Aorta (tissue), 5 donors: ENCODE measurements at regions not wholly inside any gene's neighbourhood (a gene's known extent, or its start where the extent isn't known, plus 50 kb on each side); places are given as distances from the start of the nearest gene placed in this dataset.
A peak's percentile ranks its signal among the peaks of the same experiment; 100 is the strongest.
"Not testable (repeated sequence)": the region's sequence is repeated elsewhere in the genome, so short reads cannot be mapped to it uniquely, and the experiment has no call there.

ENCODE experiments used
- ATAC-seq: fragments of 200-7000 bp; cut with Tn5 transposase; one replicate; pipeline ENCODE4 v1.9.1; 2022; ENCODE audit warnings: moderate library complexity; ENCODE audit not compliant: low FRiP score
- DNase-seq, 2 donors: peaks; one replicate each; pipeline ENCODE4 v3.0.0-alpha.2; 2020
- H3K27ac ChIP-seq, 2 donors: one replicate each; pipeline ENCODE4 v1.5.1; 2013; ENCODE audit warnings: low read length in 2 of 2, mild to moderate bottlenecking in 2 of 2, moderate library complexity in 2 of 2, control low read depth in 1 of 2, inconsistent platforms in 1 of 2, low read depth in 1 of 2
- H3K27me3 ChIP-seq, 2 donors: one replicate each; pipeline ENCODE4 v1.6.1; 2013; ENCODE audit warnings: control low read depth in 1 of 2, low read length in 1 of 2, mild to moderate bottlenecking in 1 of 2, moderate library complexity in 1 of 2; ENCODE audit not compliant: insufficient read depth in 2 of 2, control insufficient read depth in 1 of 2
- H3K36me3 ChIP-seq, 2 donors: one replicate each; pipeline ENCODE4 v1.6.1; 2013; ENCODE audit warnings: control low read depth in 1 of 2, low read length in 1 of 2, mild to moderate bottlenecking in 1 of 2; ENCODE audit not compliant: insufficient read depth in 2 of 2, control insufficient read depth in 1 of 2
- H3K4me1 ChIP-seq, 2 donors: one replicate each; pipeline ENCODE4 v1.6.1; 2013; ENCODE audit warnings: low read length in 2 of 2, control low read depth in 1 of 2, mild to moderate bottlenecking in 1 of 2, moderate library complexity in 1 of 2; ENCODE audit not compliant: insufficient read depth in 2 of 2, control insufficient read depth in 1 of 2
- H3K4me3 ChIP-seq, 2 donors: one replicate each; pipeline ENCODE4 v1.5.1; 2013; ENCODE audit warnings: low read length in 2 of 2, control low read depth in 1 of 2, mild to moderate bottlenecking in 1 of 2
- H3K9me3 ChIP-seq: one replicate; pipeline ENCODE4 v1.6.1; 2013; ENCODE audit warnings: mild to moderate bottlenecking, low read length; ENCODE audit not compliant: control insufficient read depth
- WGBS, 2 donors: extraction: QIAGEN DNeasy Blood & Tissue Kit; methylation state at CpG; one replicate each; pipeline ENCODE4 v1.1.7; 2013; 5-methylcytosine and 5-hydroxymethylcytosine counted together
- intact Hi-C, 2 donors: fragments of 100-400 bp; cut with DNase I; formaldehyde crosslinking; loops; one replicate each; pipeline versions ENCODE4 v1.14.2 to v1.15.0; 2022
- donor health status: healthy with polysubstance abuse.
- donor health status: Bipolar disorder and iron deficiency.
- donor health status: DM: no; HTN: no; CAD: no.
- donor health status: DM: no; HTN: no; CAD: no.
- donor health status: DM: yes; HTN: yes; CAD: no.

- no peaks in the 10 kb centered on the region for H3K27me3 ChIP-seq
- DNase-seq (no peak), ATAC-seq (no peak)
- no peak overlapping the region for H3K4me3 ChIP-seq
- intact Hi-C loops: no loop called here
- no peak overlapping the region for H3K27ac ChIP-seq
- 45% methylated on average over 3 of the region's 3 CpGs for WGBS, 2 donors
- no peaks in the 10 kb centered on the region for H3K36me3 ChIP-seq
- no peaks in the 10 kb centered on the region for H3K4me1 ChIP-seq
- H3K9me3 ChIP-seq: no peaks in the 10 kb centered on the region
Observed at GRCh38 chr12:114528766-114529165, 122.8 kb upstream of the TBX5 start.

- H3K4me3 ChIP-seq, H3K27ac ChIP-seq, H3K27me3 ChIP-seq, intact Hi-C loops, H3K9me3 ChIP-seq, DNase-seq, H3K4me1 ChIP-seq, H3K36me3 ChIP-seq, ATAC-seq: not testable (repeated sequence)
- WGBS, 2 donors: 79 to 82% methylated on average over 2 of the region's 2 CpGs
Observed at GRCh38 chr12:114521160-114521559, 115.2 kb upstream of the TBX5 start.

GRCh38 chr12:114512351-114512750, 106.4 kb upstream of the TBX5 start:
- ATAC-seq (no peak), DNase-seq (no peak)
- H3K4me3 ChIP-seq: no peak overlapping the region
- no peaks in the 10 kb centered on the region for H3K36me3 ChIP-seq
- no peaks in the 10 kb centered on the region for H3K9me3 ChIP-seq
- 63 to 64% methylated on average over 3 of the region's 3 CpGs for WGBS, 2 donors
- H3K4me1 ChIP-seq: no peaks in the 10 kb centered on the region
- no peak overlapping the region for H3K27ac ChIP-seq
- intact Hi-C loops: no loop called here
- H3K27me3 ChIP-seq: no peaks in the 10 kb centered on the region

GRCh38 chr12:114508529-114509129, 102.7 kb upstream of the TBX5 start:
- Histone ChIP-seq H3K9me3 (no peaks in the 10 kb centered on the region), H3K36me3 (no peaks in the 10 kb centered on the region), H3K4me3 (no peak overlapping the region), H3K4me1 (no peaks in the 10 kb centered on the region), H3K27me3 (no peaks in the 10 kb centered on the region), H3K27ac (no peak overlapping the region)
- ATAC-seq: peak; percentile 65
- intact Hi-C loops: loop anchor here (2.0 to 5.0 kb wide), 3 partner anchors 341 to 528 kb away; no protein-coding TSS in a partner anchor
- DNase-seq: peak; percentile 68 to 79
- 33 to 34% methylated on average over 8 of the region's 8 CpGs for WGBS, 2 donors

GRCh38 chr12:114506651-114507050, 100.7 kb upstream of the TBX5 start:
- WGBS, 2 donors: 46 to 51% methylated on average over 6 of the region's 6 CpGs
- H3K27me3 ChIP-seq: no peaks in the 10 kb centered on the region
- intact Hi-C loops: loop anchor here in 1 of 2 donors (5.0 kb wide), 1 partner anchor 339 kb away; no protein-coding TSS in a partner anchor
- H3K4me3 ChIP-seq: no peak overlapping the region
- H3K4me1 ChIP-seq: no peaks in the 10 kb centered on the region
- H3K9me3 ChIP-seq: no peaks in the 10 kb centered on the region
- DNase-seq: no peak
- no peaks in the 10 kb centered on the region for H3K36me3 ChIP-seq
- no peak for ATAC-seq
- H3K27ac ChIP-seq: no peak overlapping the region

- no peak overlapping the region for H3K27ac ChIP-seq
- intact Hi-C loops: no loop called here
Observed at GRCh38 chr12:114504311-114504710, 98.4 kb upstream of the TBX5 start.

GRCh38 chr12:114501474-114501807, 95.5 kb upstream of the TBX5 start:
- intact Hi-C loops: no loop called here
- no peak overlapping the region for H3K4me3 ChIP-seq

More at GRCh38 chr12:114504311-114504710, 98.4 kb upstream of the TBX5 start:
- 15 to 28% methylated on average over 3 of the region's 3 CpGs for WGBS, 2 donors
- DNase-seq (no peak), ATAC-seq (no peak)
- Histone ChIP-seq H3K27me3 (no peaks in the 10 kb centered on the region), H3K9me3 (no peaks in the 10 kb centered on the region), H3K36me3 (no peaks in the 10 kb centered on the region), H3K4me3 (no peak overlapping the region), H3K4me1 (no peaks in the 10 kb centered on the region)

GRCh38 chr12:114500775-114501473, 95.0 kb upstream of the TBX5 start:
- H3K9me3 ChIP-seq: peaks cover 1% of the 10 kb centered on the region
- DNase-seq: no peak
- intact Hi-C loops: no loop called here

More at GRCh38 chr12:114501474-114501807, 95.5 kb upstream of the TBX5 start:
- Histone ChIP-seq H3K9me3 (peaks cover 1% of the 10 kb centered on the region), H3K27me3 (no peaks in the 10 kb centered on the region), H3K36me3 (no peaks in the 10 kb centered on the region), H3K4me1 (no peaks in the 10 kb centered on the region), H3K27ac (no peak overlapping the region)
- DNase-seq: no peak
- WGBS, 2 donors: 10 to 14% methylated on average over 7 of the region's 7 CpGs
- no peak for ATAC-seq

GRCh38 chr12:114500131-114500530, 94.2 kb upstream of the TBX5 start:
- 20 to 31% methylated on average over 2 of the region's 2 CpGs for WGBS, 2 donors
- intact Hi-C loops: no loop called here

More at GRCh38 chr12:114500775-114501473, 95.0 kb upstream of the TBX5 start:
- no peaks in the 10 kb centered on the region for H3K27me3 ChIP-seq
- 2 to 3% methylated on average over 20 of the region's 20 CpGs for WGBS, 2 donors
- no peak for ATAC-seq
- H3K27ac ChIP-seq: no peak overlapping the region
- no peaks in the 10 kb centered on the region for H3K36me3 ChIP-seq
- no peaks in the 10 kb centered on the region for H3K4me1 ChIP-seq
- H3K4me3 ChIP-seq: no peak overlapping the region

More at GRCh38 chr12:114500131-114500530, 94.2 kb upstream of the TBX5 start:
- no peak for ATAC-seq
- no peak overlapping the region for H3K27ac ChIP-seq
- H3K9me3 ChIP-seq: peaks cover 1% of the 10 kb centered on the region
- DNase-seq: no peak
- no peaks in the 10 kb centered on the region for H3K4me1 ChIP-seq
- no peaks in the 10 kb centered on the region for H3K36me3 ChIP-seq
- H3K27me3 ChIP-seq: no peaks in the 10 kb centered on the region
- no peak overlapping the region for H3K4me3 ChIP-seq
